Psoas muscle (tissue), 7 donors: ENCODE measurements at regions not wholly inside any gene's neighbourhood (a gene's known extent, or its start where the extent isn't known, plus 50 kb on each side); places are given as distances from the start of the nearest gene placed in this dataset.

Experiments used
- ATAC-seq, 4 donors: fragments of 200-7000 bp; cut with Tn5 transposase; one replicate each; pipeline ENCODE4 v1.9.1; 2020; ENCODE audit warnings: moderate library complexity in 3 of 4, mild to moderate bottlenecking in 2 of 4
- DNase-seq, 2 donors: peaks; one replicate each; pipeline ENCODE4 v3.0.0-alpha.2; 2020
- H3K27ac ChIP-seq: fragments of 200-600 bp; one replicate; pipeline ENCODE4 v1.8.0; 2022
- H3K27me3 ChIP-seq, 3 donors: fragments of 200-600 bp in 1 of 3; one replicate each; pipeline versions ENCODE4 v1.6.1 to v1.8.0; 2013 to 2022; ENCODE audit warnings: low read length in 2 of 3, mild to moderate bottlenecking in 2 of 3, moderate library complexity in 1 of 3; ENCODE audit not compliant: insufficient read depth in 3 of 3
- H3K36me3 ChIP-seq, 2 donors: fragments of 200-600 bp in 1 of 2; one replicate each; pipeline versions ENCODE4 v1.6.1 to v1.8.0; 2013 to 2022; ENCODE audit warnings: low read depth in 1 of 2, mild to moderate bottlenecking in 1 of 2, moderate library complexity in 1 of 2; ENCODE audit not compliant: insufficient read depth in 1 of 2
- H3K4me1 ChIP-seq: fragments of 200-600 bp; one replicate; pipeline ENCODE4 v1.8.0; 2022
- H3K4me3 ChIP-seq: fragments of 200-600 bp; one replicate; pipeline ENCODE4 v1.8.0; 2022; ENCODE audit warnings: mild to moderate bottlenecking
- H3K9me3 ChIP-seq: fragments of 200-600 bp; one replicate; pipeline ENCODE4 v1.8.0; 2022
- CTCF ChIP-seq: fragments of 200-600 bp; IDR thresholded peaks from one replicate; pipeline ENCODE4 v1.8.0; 2022; ENCODE audit warnings: antibody characterized with exemption
- WGBS, 3 donors: extraction: QIAGEN DNeasy Blood & Tissue Kit; methylation state at CpG; one replicate each; pipeline versions ENCODE4 v1.1.6 to v1.1.7; 2013; 5-methylcytosine and 5-hydroxymethylcytosine counted together
- intact Hi-C, 2 donors: fragments of 100-400 bp; cut with DNase I; formaldehyde crosslinking; loops; one replicate each; pipeline versions ENCODE4 v1.11.0 to v1.14.2; 2022
- donor health status: healthy with polysubstance abuse.
- donor health status: DM: no; HTN: no; CAD: no; lungs with moderate emphysema.
- donor health status: Bipolar disorder and iron deficiency.
- donor health status: healthy.
- donor health status: DM: yes; HTN: yes; CAD: no.
- donor health status: DM: no; HTN: no; CAD: no.
- donor health status: DM: yes; HTN: yes; CAD: no.

GRCh38 chr9:90140131-90140818, 502.3 kb downstream of the DIRAS2 start:
- ATAC-seq: no peak
- DNase-seq: no peak
- Histone ChIP-seq H3K9me3 (no peaks in the 10 kb centered on the region), H3K27ac (no peak overlapping the region), H3K36me3 (no peaks in the 10 kb centered on the region), H3K4me3 (no peak overlapping the region), H3K27me3 (no peaks in the 10 kb centered on the region), H3K4me1 (peaks cover 6% of the 10 kb centered on the region)
- intact Hi-C loops: loop anchor here (5.0 kb wide), 2 partner anchors 502 to 732 kb away; partner anchors contain the start of gene DIRAS2 (in 1 of the 2)
- no peak for TF ChIP-seq CTCF
- 79 to 84% (median 81%) methylated on average over 6 to 7 of the region's 7 CpGs for WGBS, 3 donors

- intact Hi-C loops: loop anchor here (2.0 to 5.0 kb wide), 3 partner anchors 501 to 731 kb away; partner anchors contain the start of gene DIRAS2 (in 1 of the 2)
- 45 to 47% (median 45%) methylated on average over 5 of the region's 5 CpGs for WGBS, 3 donors
- peak; percentile 52 for TF ChIP-seq CTCF
- Histone ChIP-seq H3K36me3 (no peaks in the 10 kb centered on the region), H3K9me3 (no peaks in the 10 kb centered on the region), H3K4me3 (no peak overlapping the region), H3K27ac (no peak overlapping the region), H3K27me3 (no peaks in the 10 kb centered on the region), H3K4me1 (peaks cover 6% of the 10 kb centered on the region)
- DNase-seq: no peak
- no peak for ATAC-seq
Observed at GRCh38 chr9:90141723-90142122, 500.9 kb downstream of the DIRAS2 start.

- no peaks in the 10 kb centered on the region for H3K27me3 ChIP-seq
Observed at GRCh38 chr9:90142580-90142979, 500.0 kb downstream of the DIRAS2 start.

GRCh38 chr9:90147426-90147825, 495.2 kb downstream of the DIRAS2 start:
- whole genome bisulfite sequencing, 3 donors: 30 to 61% (median 57%) methylated on average over 3 of the region's 3 CpGs
- TF ChIP-seq CTCF: no peak
- H3K4me1 ChIP-seq: no peaks in the 10 kb centered on the region
- H3K4me3 ChIP-seq: no peak overlapping the region
- H3K27me3 ChIP-seq: no peaks in the 10 kb centered on the region
- no peak for ATAC-seq
- H3K36me3 ChIP-seq: no peaks in the 10 kb centered on the region
- DNase-seq: no peak
- peaks cover 4% of the 10 kb centered on the region for H3K9me3 ChIP-seq
- H3K27ac ChIP-seq: no peak overlapping the region
- intact Hi-C loops: no loop called here

More at GRCh38 chr9:90142580-90142979, 500.0 kb downstream of the DIRAS2 start:
- Histone ChIP-seq H3K4me1 (peaks cover 6% of the 10 kb centered on the region), H3K36me3 (no peaks in the 10 kb centered on the region), H3K4me3 (no peak overlapping the region), H3K9me3 (no peaks in the 10 kb centered on the region), H3K27ac (no peak overlapping the region)
- peak; percentile 67 for TF ChIP-seq CTCF
- 17 to 31% (median 24%) methylated on average over 5 of the region's 5 CpGs for WGBS, 3 donors
- intact Hi-C loops: loop anchor here (2.0 to 5.0 kb wide), 3 partner anchors 500 to 730 kb away; partner anchors contain the start of gene DIRAS2 (in 1 of the 2)
- DNase-seq (no peak), ATAC-seq (no peak)

GRCh38 chr9:90156318-90156717, 486.3 kb downstream of the DIRAS2 start:
- DNase-seq (no peak), ATAC-seq (no peak)
- TF ChIP-seq CTCF: no peak
- Histone ChIP-seq H3K27me3 (no peaks in the 10 kb centered on the region), H3K9me3 (no peaks in the 10 kb centered on the region), H3K4me3 (no peak overlapping the region), H3K27ac (no peak overlapping the region), H3K4me1 (no peaks in the 10 kb centered on the region), H3K36me3 (no peaks in the 10 kb centered on the region)
- 85 to 91% (median 89%) methylated on average over 2 of the region's 2 CpGs for WGBS, 3 donors
- intact Hi-C loops: no loop called here
